OCI-LY1 (cell line): ENCODE measurements at regions not wholly inside any gene's neighbourhood (a gene's known extent, or its start where the extent isn't known, plus 50 kb on each side); places are given as distances from the start of the nearest gene placed in this dataset.
"Not testable (repeated sequence)": the region's sequence is repeated elsewhere in the genome, so short reads cannot be mapped to it uniquely, and the experiment has no call there.

Source experiments
- H2AFZ ChIP-seq: fragments of 200-600 bp; sonication (generic), shearing (Covaris generic); 2 replicates; pipeline ENCODE4 v1.6.0; 2014; ENCODE audit warnings: antibody characterized with exemption, mild to moderate bottlenecking, low read length
- H3F3A ChIP-seq: fragments of 200-600 bp; sonication (generic), shearing (Covaris generic); 2 replicates; pipeline ENCODE4 v1.6.0; 2014; ENCODE audit warnings: mild to moderate bottlenecking, antibody characterized with exemption, low read length, moderate library complexity; ENCODE audit not compliant: insufficient read depth
- H3K27ac ChIP-seq: fragments of 200-600 bp; sonication (generic); 2 replicates; pipeline ENCODE4 v1.5.1; 2014; ENCODE audit warnings: low read length, mixed run types, mild to moderate bottlenecking, low read depth; ENCODE audit not compliant: poor library complexity, severe bottlenecking
- H3K27me3 ChIP-seq: fragments of 200-600 bp; sonication (generic); 2 replicates; pipeline ENCODE4 v1.6.0; 2014; ENCODE audit warnings: antibody characterized with exemption, mild to moderate bottlenecking, low read length, moderate library complexity; ENCODE audit not compliant: insufficient read depth
- H3K36me3 ChIP-seq: fragments of 200-600 bp; sonication (generic); 2 replicates; pipeline ENCODE4 v1.6.1; 2014; ENCODE audit warnings: mild to moderate bottlenecking, antibody characterized with exemption, low read length, moderate library complexity, mixed read lengths; ENCODE audit not compliant: insufficient read depth
- H3K4me1 ChIP-seq: fragments of 200-600 bp; sonication (generic); 2 replicates; pipeline ENCODE4 v1.5.1; 2014; ENCODE audit warnings: mild to moderate bottlenecking, low read length, moderate library complexity; ENCODE audit not compliant: insufficient read depth, severe bottlenecking
- H3K4me2 ChIP-seq: fragments of 200-600 bp; sonication (generic), shearing (Covaris generic); 2 replicates; pipeline ENCODE4 v1.6.1; 2014; ENCODE audit warnings: low read length
- H3K4me3 ChIP-seq: fragments of 200-600 bp; sonication (generic); 2 replicates; pipeline ENCODE4 v1.5.1; 2014; ENCODE audit warnings: low read length, low read depth, mild to moderate bottlenecking, mixed read lengths; ENCODE audit not compliant: poor library complexity, severe bottlenecking
- H3K79me2 ChIP-seq: fragments of 200-600 bp; shearing (Covaris generic); 2 replicates; pipeline ENCODE4 v1.6.1; 2016; ENCODE audit warnings: mixed run types, low read length, mixed read lengths; ENCODE audit not compliant: insufficient read depth
- H3K9ac ChIP-seq: fragments of 200-600 bp; sonication (generic), shearing (Covaris generic); 2 replicates; pipeline ENCODE4 v1.6.1; 2014; ENCODE audit warnings: mild to moderate bottlenecking, low read length, mixed read lengths
- H3K9me2 ChIP-seq: fragments of 200-600 bp; sonication (generic), shearing (Covaris generic); 2 replicates; pipeline ENCODE4 v1.6.1; 2014; ENCODE audit warnings: low read depth, mild to moderate bottlenecking, low read length, mixed read lengths
- H3K9me3 ChIP-seq: fragments of 200-600 bp; shearing (Covaris generic); 2 replicates; pipeline ENCODE4 v1.6.1; 2014; ENCODE audit warnings: low read length, mixed read lengths
- H4K20me1 ChIP-seq: fragments of 200-600 bp; sonication (generic), shearing (Covaris generic); 2 replicates; pipeline ENCODE4 v1.6.0; 2016; ENCODE audit warnings: mild to moderate bottlenecking, low read length; ENCODE audit not compliant: insufficient read depth
- EZH2 ChIP-seq: fragments of 200-600 bp; sonication (generic), shearing (Covaris generic); IDR thresholded peaks from 2 replicates; pipeline ENCODE4 v1.8.0; 2017; ENCODE audit warnings: borderline replicate concordance, mixed run types, mild to moderate bottlenecking, antibody characterized with exemption, low read length, moderate library complexity, mixed read lengths
- TF ChIP-seq, protein P1 (sequence below): fragments of 200-600 bp; sonication (generic), shearing (Covaris generic); IDR thresholded peaks from 2 replicates; pipeline ENCODE4 v1.5.1; 2017; ENCODE audit warnings: mild to moderate bottlenecking, antibody characterized with exemption, low read length, moderate library complexity, mixed read lengths

- Histone ChIP-seq H2AFZ (no peak overlapping the region), H3F3A (no peaks in the 10 kb centered on the region), H3K36me3 (no peaks in the 10 kb centered on the region), H3K4me1 (no peaks in the 10 kb centered on the region), H3K79me2 (no peaks in the 10 kb centered on the region), H3K9me3 (no peaks in the 10 kb centered on the region), H3K4me3 (no peak overlapping the region), H3K9ac (no peak overlapping the region), H3K9me2 (no peaks in the 10 kb centered on the region), H3K4me2 (no peak overlapping the region), H4K20me1 (no peaks in the 10 kb centered on the region), H3K27me3 (no peaks in the 10 kb centered on the region), H3K27ac (no peak overlapping the region)
- TF ChIP-seq EZH2: no peak
- TF ChIP-seq, protein P1, sequence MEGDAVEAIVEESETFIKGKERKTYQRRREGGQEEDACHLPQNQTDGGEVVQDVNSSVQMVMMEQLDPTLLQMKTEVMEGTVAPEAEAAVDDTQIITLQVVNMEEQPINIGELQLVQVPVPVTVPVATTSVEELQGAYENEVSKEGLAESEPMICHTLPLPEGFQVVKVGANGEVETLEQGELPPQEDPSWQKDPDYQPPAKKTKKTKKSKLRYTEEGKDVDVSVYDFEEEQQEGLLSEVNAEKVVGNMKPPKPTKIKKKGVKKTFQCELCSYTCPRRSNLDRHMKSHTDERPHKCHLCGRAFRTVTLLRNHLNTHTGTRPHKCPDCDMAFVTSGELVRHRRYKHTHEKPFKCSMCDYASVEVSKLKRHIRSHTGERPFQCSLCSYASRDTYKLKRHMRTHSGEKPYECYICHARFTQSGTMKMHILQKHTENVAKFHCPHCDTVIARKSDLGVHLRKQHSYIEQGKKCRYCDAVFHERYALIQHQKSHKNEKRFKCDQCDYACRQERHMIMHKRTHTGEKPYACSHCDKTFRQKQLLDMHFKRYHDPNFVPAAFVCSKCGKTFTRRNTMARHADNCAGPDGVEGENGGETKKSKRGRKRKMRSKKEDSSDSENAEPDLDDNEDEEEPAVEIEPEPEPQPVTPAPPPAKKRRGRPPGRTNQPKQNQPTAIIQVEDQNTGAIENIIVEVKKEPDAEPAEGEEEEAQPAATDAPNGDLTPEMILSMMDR: no peak
These were observed 161.6 kb upstream of the EPB41L3 start for GRCh38 chr18:5705393-5705792.

DNA sequence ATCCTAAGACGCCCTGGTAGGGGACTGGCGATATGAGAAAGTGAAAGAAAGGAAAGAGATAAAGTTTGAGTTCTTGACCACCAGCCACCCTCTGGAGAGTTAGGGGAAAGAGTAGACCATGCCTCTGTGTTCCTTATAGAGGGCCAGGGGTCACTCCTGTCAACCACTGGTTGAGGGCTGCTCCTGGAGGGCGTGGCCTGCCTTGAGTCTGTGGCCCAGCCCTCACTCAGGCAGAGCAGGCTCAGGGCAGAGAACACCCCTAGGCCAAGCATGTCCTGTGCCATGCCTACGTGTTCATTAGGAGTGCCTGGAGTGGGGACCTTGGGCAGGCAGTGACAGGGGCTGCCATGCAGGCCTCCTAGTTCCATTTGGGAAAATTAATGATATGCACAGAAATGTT is 161.1 kb upstream of the EPB41L3 start:
- Histone ChIP-seq H3K4me1 (no peaks in the 10 kb centered on the region), H3K9me3 (no peaks in the 10 kb centered on the region), H3K4me2 (no peak overlapping the region), H2AFZ (no peak overlapping the region), H3F3A (no peaks in the 10 kb centered on the region), H3K27me3 (no peaks in the 10 kb centered on the region), H3K79me2 (no peaks in the 10 kb centered on the region), H3K4me3 (no peak overlapping the region), H4K20me1 (no peaks in the 10 kb centered on the region), H3K36me3 (no peaks in the 10 kb centered on the region), H3K9ac (no peak overlapping the region), H3K9me2 (no peaks in the 10 kb centered on the region), H3K27ac (no peak overlapping the region)
- TF ChIP-seq, protein P1: no peak
- TF ChIP-seq EZH2: no peak

- not testable (repeated sequence) for H3K79me2 ChIP-seq, H3K36me3 ChIP-seq, H3K4me1 ChIP-seq, H3K9ac ChIP-seq, H2AFZ ChIP-seq, H3K9me3 ChIP-seq, H3F3A ChIP-seq, H4K20me1 ChIP-seq, H3K4me3 ChIP-seq, H3K27ac ChIP-seq, H3K9me2 ChIP-seq, H3K4me2 ChIP-seq, H3K27me3 ChIP-seq
These were observed 158.2 kb upstream of the EPB41L3 start for GRCh38 chr18:5702016-5702415.

- Histone ChIP-seq H4K20me1 (no peaks in the 10 kb centered on the region), H3K9me2 (no peaks in the 10 kb centered on the region), H3K27me3 (0 out of 2 replicates have a peak, but pooled peaks cover 4% of the 10 kb centered on the region), H3K36me3 (no peaks in the 10 kb centered on the region), H2AFZ (no peak overlapping the region), H3K9me3 (no peaks in the 10 kb centered on the region), H3K9ac (no peak overlapping the region), H3F3A (no peaks in the 10 kb centered on the region), H3K27ac (no peak overlapping the region), H3K4me1 (no peaks in the 10 kb centered on the region), H3K4me3 (no peak overlapping the region), H3K79me2 (no peaks in the 10 kb centered on the region), H3K4me2 (no peak overlapping the region)
- TF ChIP-seq EZH2: no peak
- TF ChIP-seq, protein P1: no peak
These were observed 150.0 kb upstream of the EPB41L3 start for GRCh38 chr18:5693699-5694294.
